HUES48 (cell line): ENCODE measurements at regions not wholly inside any gene's neighbourhood (a gene's known extent, or its start where the extent isn't known, plus 50 kb on each side); places are given as distances from the start of the nearest gene placed in this dataset.

Source experiments
- H3K27ac ChIP-seq: one replicate; pipeline ENCODE4 v1.7.0; 2013; ENCODE audit warnings: low read depth, low read length, inconsistent platforms
- H3K27me3 ChIP-seq: 2 replicates; pipeline ENCODE4 v1.6.1; 2013; ENCODE audit warnings: mild to moderate bottlenecking, low read length; ENCODE audit not compliant: control insufficient read depth, insufficient read depth
- H3K36me3 ChIP-seq: 2 replicates; pipeline ENCODE4 v1.6.1; 2013; ENCODE audit warnings: low read length; ENCODE audit not compliant: control insufficient read depth, insufficient read depth
- H3K4me1 ChIP-seq: 2 replicates; pipeline ENCODE4 v1.6.1; 2013; ENCODE audit warnings: mild to moderate bottlenecking, low read length; ENCODE audit not compliant: control insufficient read depth, insufficient read depth
- H3K4me3 ChIP-seq: 2 replicates; pipeline ENCODE4 v1.5.1; 2013; ENCODE audit warnings: mild to moderate bottlenecking, low read depth, low read length
- H3K9ac ChIP-seq: 2 replicates; pipeline ENCODE4 v1.6.1; 2013; ENCODE audit warnings: mild to moderate bottlenecking, low read depth, low read length, moderate library complexity
- H3K9me3 ChIP-seq: 2 replicates; pipeline ENCODE4 v1.6.1; 2013; ENCODE audit warnings: low read length; ENCODE audit not compliant: control insufficient read depth, insufficient read depth

GRCh38 chr5:93658044-93658443, 75.0 kb downstream of the NR2F1 start:
- Histone ChIP-seq H3K9ac (no peak overlapping the region), H3K9me3 (no peaks in the 10 kb centered on the region), H3K27ac (no peak overlapping the region), H3K4me3 (no peak overlapping the region), H3K36me3 (no peaks in the 10 kb centered on the region), H3K27me3 (no peaks in the 10 kb centered on the region), H3K4me1 (no peaks in the 10 kb centered on the region)

- no peaks in the 10 kb centered on the region for H3K36me3 ChIP-seq
- no peak overlapping the region for H3K9ac ChIP-seq
- no peaks in the 10 kb centered on the region for H3K27me3 ChIP-seq
- no peak overlapping the region for H3K27ac ChIP-seq
- H3K4me1 ChIP-seq, result no peaks in the 10 kb centered on the region
- no peak overlapping the region for H3K4me3 ChIP-seq
- no peaks in the 10 kb centered on the region for H3K9me3 ChIP-seq
These were observed 71.7 kb downstream of the NR2F1 start for GRCh38 chr5:93654676-93655075.

DNA sequence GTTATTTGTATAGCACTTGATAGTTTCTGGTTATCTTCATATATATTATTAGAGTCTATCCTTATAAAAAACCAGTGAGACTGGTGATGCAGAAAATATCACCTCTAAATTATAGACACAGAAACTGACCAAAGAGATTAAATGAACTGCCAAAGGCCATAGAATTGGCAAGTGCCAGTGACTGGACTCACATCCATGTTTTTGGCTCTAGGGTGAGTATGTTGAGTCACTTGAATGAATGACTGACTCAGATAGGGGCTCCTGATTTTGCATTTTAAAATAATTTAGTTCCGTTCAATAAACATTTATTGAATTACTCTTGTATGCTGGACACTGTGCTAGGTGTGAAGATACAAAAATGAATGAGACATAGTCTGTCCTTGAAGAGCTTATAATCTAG, 70.7 kb downstream of the NR2F1 start:
- Histone ChIP-seq H3K27ac (no peak overlapping the region), H3K36me3 (no peaks in the 10 kb centered on the region), H3K9me3 (no peaks in the 10 kb centered on the region), H3K9ac (no peak overlapping the region), H3K27me3 (no peaks in the 10 kb centered on the region), H3K4me1 (no peaks in the 10 kb centered on the region), H3K4me3 (no peak overlapping the region)

GRCh38 chr5:93649234-93649900, 66.3 kb downstream of the NR2F1 start:
- no peaks in the 10 kb centered on the region for H3K27me3 ChIP-seq
- H3K36me3 ChIP-seq, result no peaks in the 10 kb centered on the region
- no peaks in the 10 kb centered on the region for H3K9me3 ChIP-seq
- H3K4me1 ChIP-seq, result no peaks in the 10 kb centered on the region
- no peak overlapping the region for H3K27ac ChIP-seq
- H3K4me3 ChIP-seq, result no peak overlapping the region
- no peak overlapping the region for H3K9ac ChIP-seq

GRCh38 chr5:93644760-93645159, 61.7 kb downstream of the NR2F1 start:
- Histone ChIP-seq H3K4me1 (no peaks in the 10 kb centered on the region), H3K4me3 (no peak overlapping the region), H3K27me3 (no peaks in the 10 kb centered on the region), H3K27ac (no peak overlapping the region), H3K36me3 (no peaks in the 10 kb centered on the region), H3K9me3 (no peaks in the 10 kb centered on the region), H3K9ac (no peak overlapping the region)
